Ascending aorta (tissue), 2 donors: ENCODE measurements at regions not wholly inside any gene's neighbourhood (a gene's known extent, or its start where the extent isn't known, plus 50 kb on each side); places are given as distances from the start of the nearest gene placed in this dataset.

ENCODE experiments used
- DNase-seq, 2 donors: peaks; one replicate each; pipeline ENCODE4 v3.0.0-alpha.2; 2019; ENCODE audit warnings: low spot score in 2 of 2
- H3K27ac ChIP-seq, 2 donors: fragments of 200-600 bp; sonication (generic); one replicate each; pipeline ENCODE4 v1.5.1; 2016 to 2017; ENCODE audit warnings: mild to moderate bottlenecking in 1 of 2
- H3K27me3 ChIP-seq: fragments of 200-600 bp; sonication (generic); one replicate; pipeline ENCODE4 v1.5.1; 2017
- H3K36me3 ChIP-seq, 2 donors: fragments of 200-600 bp; sonication (generic); one replicate each; pipeline ENCODE4 v1.5.1; 2016
- H3K4me1 ChIP-seq, 2 donors: fragments of 200-600 bp; sonication (generic); one replicate each; pipeline ENCODE4 v1.5.1; 2016 to 2017; ENCODE audit warnings: mild to moderate bottlenecking in 1 of 2
- H3K4me3 ChIP-seq, 2 donors: fragments of 200-600 bp; sonication (generic); one replicate each; pipeline ENCODE4 v1.5.1; 2016 to 2017; ENCODE audit warnings: mild to moderate bottlenecking in 1 of 2
- H3K9me3 ChIP-seq, 2 donors: fragments of 200-600 bp; sonication (generic); one replicate each; pipeline ENCODE4 v1.5.1; 2016
- CTCF ChIP-seq, 3 experiments: fragments of 200-600 bp in 2 of 3; fragments of 450-650 bp in 1 of 3; sonication (generic) in 2 of 3; IDR thresholded peaks; one replicate each; pipeline ENCODE4 v1.5.1; 2016 to 2019; ENCODE audit warnings: antibody characterized with exemption in 3 of 3, mild to moderate bottlenecking in 1 of 3, moderate library complexity in 1 of 3
- intact Hi-C: fragments of 100-400 bp; cut with DNase I; formaldehyde crosslinking; loops from one replicate; pipeline ENCODE4 v1.15.1; 2023

DNA sequence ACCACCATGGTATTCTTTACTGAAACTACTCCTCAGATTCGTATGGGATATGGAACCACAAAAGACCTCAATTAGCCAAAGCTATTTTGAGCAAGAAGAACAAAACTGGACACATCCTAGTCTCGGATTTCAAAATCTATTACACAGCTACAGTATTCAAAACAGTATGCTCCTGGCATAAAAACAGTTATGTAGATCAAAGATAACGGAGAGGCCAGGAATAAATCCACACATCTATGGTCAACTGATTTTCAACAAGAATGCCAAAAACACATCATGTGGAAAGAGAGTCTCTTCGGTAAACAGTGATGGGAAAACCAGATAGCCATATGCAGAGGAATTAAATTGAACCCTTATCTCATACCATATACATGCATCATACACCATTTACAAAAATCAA lies 155.3 kb downstream of the SPCS3 start:
- no peaks in the 10 kb centered on the region for H3K36me3 ChIP-seq
- intact Hi-C loops: no loop called here
- no peak for DNase-seq
- TF ChIP-seq CTCF (IDR thresholded peaks at IDR 0.05): no peak
- no peak overlapping the region for H3K4me3 ChIP-seq
- H3K27ac ChIP-seq: no peak overlapping the region
- no peaks in the 10 kb centered on the region for H3K27me3 ChIP-seq
- no peaks in the 10 kb centered on the region for H3K9me3 ChIP-seq
- no peaks in the 10 kb centered on the region for H3K4me1 ChIP-seq

DNA sequence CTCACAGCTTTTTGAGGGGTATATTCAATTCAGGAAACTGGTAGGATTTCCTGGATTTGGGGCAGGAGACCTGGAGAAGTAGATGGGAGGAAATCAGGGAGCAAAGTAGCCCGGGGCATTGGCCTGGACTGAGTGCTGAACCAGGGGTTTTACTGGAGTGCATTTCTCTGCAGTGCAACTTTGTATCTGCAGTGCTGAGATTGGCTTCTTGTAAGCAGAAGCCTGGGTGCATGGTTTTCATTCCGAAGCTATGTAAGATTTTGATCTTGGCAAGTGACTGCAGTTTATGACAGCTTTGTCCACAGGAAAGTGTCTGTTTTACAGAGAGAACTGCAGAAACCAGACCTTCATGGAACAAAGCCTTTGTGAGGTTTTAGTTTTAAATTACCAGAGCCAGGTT lies 158.3 kb downstream of the SPCS3 start:
- no peak for DNase-seq
- Histone ChIP-seq H3K9me3 (no peaks in the 10 kb centered on the region), H3K27ac (no peak overlapping the region), H3K27me3 (no peaks in the 10 kb centered on the region), H3K4me1 (no peaks in the 10 kb centered on the region), H3K36me3 (no peaks in the 10 kb centered on the region), H3K4me3 (no peak overlapping the region)
- intact Hi-C loops: no loop called here
- TF ChIP-seq CTCF (IDR thresholded peaks at IDR 0.05): no peak

DNA sequence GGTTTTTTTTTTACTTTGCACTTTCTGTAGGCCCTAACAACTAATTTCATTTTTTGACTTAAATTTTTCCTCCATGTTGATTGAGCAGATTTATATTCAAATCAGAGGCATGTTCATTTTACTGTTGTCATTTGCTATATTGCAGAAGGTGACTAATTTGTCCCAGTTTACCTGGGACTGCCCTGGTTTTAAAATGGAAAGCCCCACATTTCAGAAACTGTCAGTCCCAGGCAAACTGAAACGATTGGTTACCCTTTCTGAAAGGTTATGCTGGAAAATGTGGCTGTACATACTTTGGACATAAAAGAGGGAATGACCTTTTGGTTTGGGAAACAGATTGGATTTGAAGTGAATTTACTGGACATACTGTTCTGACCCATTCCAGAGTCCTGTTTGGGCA lies 160.0 kb downstream of the SPCS3 start:
- H3K4me3 ChIP-seq: no peak overlapping the region
- H3K9me3 ChIP-seq: no peaks in the 10 kb centered on the region
- no peak for TF ChIP-seq CTCF (IDR thresholded peaks at IDR 0.05)
- no peaks in the 10 kb centered on the region for H3K36me3 ChIP-seq
- intact Hi-C loops: no loop called here
- H3K4me1 ChIP-seq: no peaks in the 10 kb centered on the region
- no peak overlapping the region for H3K27ac ChIP-seq
- no peak for DNase-seq
- H3K27me3 ChIP-seq: no peaks in the 10 kb centered on the region

GRCh38 chr4:176482972-176483371 lies 163.2 kb downstream of the SPCS3 start:
- no peak for TF ChIP-seq CTCF (IDR thresholded peaks at IDR 0.05)
- H3K9me3 ChIP-seq: no peaks in the 10 kb centered on the region
- no peak for DNase-seq
- intact Hi-C loops: no loop called here
- no peaks in the 10 kb centered on the region for H3K27me3 ChIP-seq
- H3K4me1 ChIP-seq: no peaks in the 10 kb centered on the region
- no peaks in the 10 kb centered on the region for H3K36me3 ChIP-seq
- H3K27ac ChIP-seq: no peak overlapping the region
- H3K4me3 ChIP-seq: no peak overlapping the region

DNA sequence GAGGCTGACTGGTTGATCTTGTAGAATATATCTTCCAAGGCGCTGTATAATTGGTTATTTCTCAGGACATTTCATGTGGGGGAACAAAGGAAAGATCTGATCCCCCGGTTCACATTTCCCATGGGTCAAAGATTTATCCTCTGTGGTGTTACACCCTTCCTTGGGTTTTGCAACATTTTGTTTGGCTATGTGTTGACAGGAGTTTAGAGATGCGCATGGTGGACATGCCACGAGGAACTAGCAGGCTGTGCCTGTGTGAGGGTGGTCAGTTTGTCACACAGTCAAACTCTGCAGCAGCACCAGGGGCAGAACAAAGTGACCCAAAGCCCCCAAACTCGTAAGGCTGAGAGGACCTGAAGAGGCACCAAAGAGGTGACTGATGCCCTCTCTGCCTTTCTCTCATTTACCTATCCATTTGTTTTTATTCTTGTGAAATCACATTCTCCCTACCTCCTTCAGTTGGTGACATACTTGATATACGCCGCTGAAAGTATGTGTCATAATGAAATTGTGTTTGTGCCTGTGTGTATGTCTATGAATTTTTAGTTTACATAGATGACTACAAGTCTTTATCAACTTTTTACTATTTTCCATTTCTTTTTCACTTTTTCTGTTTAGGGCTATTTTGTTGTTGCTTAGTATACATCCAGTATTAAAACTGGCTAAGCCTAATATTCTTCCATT lies 164.7 kb downstream of the SPCS3 start:
- Histone ChIP-seq H3K27me3 (no peaks in the 10 kb centered on the region), H3K4me1 (no peaks in the 10 kb centered on the region), H3K4me3 (no peak overlapping the region), H3K27ac (no peak overlapping the region), H3K36me3 (no peaks in the 10 kb centered on the region), H3K9me3 (no peaks in the 10 kb centered on the region)
- no peak for TF ChIP-seq CTCF (IDR thresholded peaks at IDR 0.05)
- intact Hi-C loops: no loop called here
- DNase-seq: no peak

GRCh38 chr4:176489001-176489400 lies 169.2 kb downstream of the SPCS3 start:
- Histone ChIP-seq H3K36me3 (no peaks in the 10 kb centered on the region), H3K9me3 (no peaks in the 10 kb centered on the region), H3K27me3 (no peaks in the 10 kb centered on the region), H3K27ac (no peak overlapping the region), H3K4me3 (no peak overlapping the region), H3K4me1 (no peaks in the 10 kb centered on the region)
- intact Hi-C loops: no loop called here
- no peak for DNase-seq
- no peak for TF ChIP-seq CTCF (IDR thresholded peaks at IDR 0.05)
